ENCODE measurements at regions not wholly inside any gene's neighbourhood (a gene's known extent, or its start where the extent isn't known, plus 50 kb on each side); places are given as distances from the start of the nearest gene placed in this dataset.

GRCh38 chr20:54323227-54323734 lies 115.4 kb downstream of the PFDN4 start:
- TF ChIP-seq, protein P1, sequence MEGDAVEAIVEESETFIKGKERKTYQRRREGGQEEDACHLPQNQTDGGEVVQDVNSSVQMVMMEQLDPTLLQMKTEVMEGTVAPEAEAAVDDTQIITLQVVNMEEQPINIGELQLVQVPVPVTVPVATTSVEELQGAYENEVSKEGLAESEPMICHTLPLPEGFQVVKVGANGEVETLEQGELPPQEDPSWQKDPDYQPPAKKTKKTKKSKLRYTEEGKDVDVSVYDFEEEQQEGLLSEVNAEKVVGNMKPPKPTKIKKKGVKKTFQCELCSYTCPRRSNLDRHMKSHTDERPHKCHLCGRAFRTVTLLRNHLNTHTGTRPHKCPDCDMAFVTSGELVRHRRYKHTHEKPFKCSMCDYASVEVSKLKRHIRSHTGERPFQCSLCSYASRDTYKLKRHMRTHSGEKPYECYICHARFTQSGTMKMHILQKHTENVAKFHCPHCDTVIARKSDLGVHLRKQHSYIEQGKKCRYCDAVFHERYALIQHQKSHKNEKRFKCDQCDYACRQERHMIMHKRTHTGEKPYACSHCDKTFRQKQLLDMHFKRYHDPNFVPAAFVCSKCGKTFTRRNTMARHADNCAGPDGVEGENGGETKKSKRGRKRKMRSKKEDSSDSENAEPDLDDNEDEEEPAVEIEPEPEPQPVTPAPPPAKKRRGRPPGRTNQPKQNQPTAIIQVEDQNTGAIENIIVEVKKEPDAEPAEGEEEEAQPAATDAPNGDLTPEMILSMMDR (IDR thresholded peaks at IDR 0.05): no peak
- TF ChIP-seq EZH2 (IDR thresholded peaks at IDR 0.05; ENCODE audit: borderline replicate concordance, insufficient read depth, low read depth, low read length, poor library complexity, severe bottlenecking): no peak

Data from B cell (primary cell).